HG03565 (cell line): ENCODE measurements at regions not wholly inside any gene's neighbourhood (a gene's known extent, or its start where the extent isn't known, plus 50 kb on each side); places are given as distances from the start of the nearest gene placed in this dataset.

Experiments
- ATAC-seq: cut with Tn5 transposase; IDR thresholded peaks from one replicate; pipeline ENCODE4 v1.9.1; 2021; ENCODE audit warnings: mild to moderate bottlenecking, moderate library complexity; ENCODE audit not compliant: unreplicated experiment

- no peak for ATAC-seq
These were observed 278.6 kb upstream of the ITM2A start for GRCh38 chrX:79645749-79646148.

GRCh38 chrX:79631526-79631925, 264.4 kb upstream of the ITM2A start:
- no peak for ATAC-seq

- peak; percentile 87 for ATAC-seq
These were observed 263.2 kb upstream of the ITM2A start for GRCh38 chrX:79630033-79631009.

- ATAC-seq, result no peak
These were observed 256.1 kb upstream of the ITM2A start for GRCh38 chrX:79623098-79623762.

- no peak for ATAC-seq
These were observed 251.1 kb upstream of the ITM2A start for GRCh38 chrX:79618280-79618679.

- ATAC-seq, result no peak
These were observed 237.2 kb upstream of the ITM2A start for GRCh38 chrX:79604364-79604763.

GRCh38 chrX:79601341-79602131, 234.4 kb upstream of the ITM2A start:
- no peak for ATAC-seq

GRCh38 chrX:79592259-79592658, 225.1 kb upstream of the ITM2A start:
- ATAC-seq, result no peak

- no peak for ATAC-seq
These were observed 221.1 kb upstream of the ITM2A start for GRCh38 chrX:79588233-79588632.

GRCh38 chrX:79573760-79574159, 206.6 kb upstream of the ITM2A start:
- no peak for ATAC-seq

GRCh38 chrX:79572566-79572965, 205.4 kb upstream of the ITM2A start:
- ATAC-seq, result no peak

GRCh38 chrX:79570524-79571240, 203.5 kb upstream of the ITM2A start:
- no peak for ATAC-seq

GRCh38 chrX:79568309-79568708, 201.2 kb upstream of the ITM2A start:
- ATAC-seq, result no peak

GRCh38 chrX:79564362-79564761, 197.2 kb upstream of the ITM2A start:
- no peak for ATAC-seq

- no peak for ATAC-seq
These were observed 192.2 kb upstream of the ITM2A start for GRCh38 chrX:79559290-79559689.

- ATAC-seq, result no peak
These were observed 190.1 kb upstream of the ITM2A start for GRCh38 chrX:79557212-79557611.

GRCh38 chrX:79556800-79557199, 189.7 kb upstream of the ITM2A start:
- no peak for ATAC-seq

- ATAC-seq, result no peak
These were observed 163.4 kb upstream of the ITM2A start for GRCh38 chrX:79530310-79531108.

GRCh38 chrX:79524642-79525041, 157.5 kb upstream of the ITM2A start:
- ATAC-seq, result no peak

- no peak for ATAC-seq
These were observed 148.4 kb upstream of the ITM2A start for GRCh38 chrX:79515529-79515928.
